NCI-H524 treated with DMSO at 0.1 percent for 48 hours (cell line): ENCODE measurements at regions not wholly inside any gene's neighbourhood (a gene's known extent, or its start where the extent isn't known, plus 50 kb on each side); places are given as distances from the start of the nearest gene placed in this dataset.

Experiments
- DNase-seq: peaks from one replicate; lab custom pipeline; 2025; lab: John Stamatoyannopoulos, UW

GRCh38 chr16:50469121-50469743 lies 79.0 kb upstream of the NKD1 start:
- no peak for DNase-seq

GRCh38 chr16:50468749-50469078 lies 79.5 kb upstream of the NKD1 start:
- DNase-seq = no peak

- DNase-seq = peak; percentile 69
Observed at GRCh38 chr16:50467943-50468748, 80.0 kb upstream of the NKD1 start.

DNA sequence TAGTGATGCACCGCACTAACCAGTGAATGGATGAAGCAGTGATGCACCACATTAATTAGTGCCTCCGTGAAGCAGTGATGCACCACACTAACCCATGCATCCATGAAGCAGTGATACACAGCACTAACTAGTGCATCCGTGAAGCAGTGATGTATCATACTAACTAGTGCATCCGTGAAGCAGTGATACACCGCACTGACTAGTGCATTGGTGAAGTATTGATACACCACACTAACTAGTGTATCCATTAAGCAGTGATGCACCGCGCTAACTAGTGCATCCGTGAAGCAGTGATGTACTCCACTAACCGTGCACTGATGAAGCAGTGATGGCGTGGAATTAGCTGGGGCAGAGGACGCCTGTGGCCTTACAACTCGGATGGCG lies 80.6 kb upstream of the NKD1 start:
- no peak for DNase-seq

DNA sequence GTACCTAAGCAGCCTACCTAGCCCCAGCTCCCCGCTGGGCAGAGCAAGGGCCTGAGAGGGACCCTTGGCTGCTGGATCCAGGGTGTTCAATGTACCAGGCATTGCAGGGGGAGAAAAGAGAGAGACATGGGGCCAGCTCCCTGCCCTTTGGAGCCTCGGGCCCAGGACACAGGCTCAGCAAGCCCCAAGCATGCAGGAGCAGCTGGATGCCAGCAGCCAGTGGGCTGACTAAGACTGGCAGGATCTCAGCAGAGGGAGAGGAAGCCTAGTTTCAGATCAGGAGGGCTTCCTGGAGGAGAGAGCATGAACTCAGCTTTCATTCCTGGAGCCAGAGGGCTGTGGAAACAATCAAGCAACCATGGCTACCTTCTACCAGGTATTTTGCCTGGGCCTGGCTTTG lies 82.0 kb upstream of the NKD1 start:
- no peak for DNase-seq

GRCh38 chr16:50464325-50465290 lies 83.6 kb upstream of the NKD1 start:
- DNase-seq = no peak

- DNase-seq = no peak
Observed at GRCh38 chr16:50463581-50464324, 84.4 kb upstream of the NKD1 start.

DNA sequence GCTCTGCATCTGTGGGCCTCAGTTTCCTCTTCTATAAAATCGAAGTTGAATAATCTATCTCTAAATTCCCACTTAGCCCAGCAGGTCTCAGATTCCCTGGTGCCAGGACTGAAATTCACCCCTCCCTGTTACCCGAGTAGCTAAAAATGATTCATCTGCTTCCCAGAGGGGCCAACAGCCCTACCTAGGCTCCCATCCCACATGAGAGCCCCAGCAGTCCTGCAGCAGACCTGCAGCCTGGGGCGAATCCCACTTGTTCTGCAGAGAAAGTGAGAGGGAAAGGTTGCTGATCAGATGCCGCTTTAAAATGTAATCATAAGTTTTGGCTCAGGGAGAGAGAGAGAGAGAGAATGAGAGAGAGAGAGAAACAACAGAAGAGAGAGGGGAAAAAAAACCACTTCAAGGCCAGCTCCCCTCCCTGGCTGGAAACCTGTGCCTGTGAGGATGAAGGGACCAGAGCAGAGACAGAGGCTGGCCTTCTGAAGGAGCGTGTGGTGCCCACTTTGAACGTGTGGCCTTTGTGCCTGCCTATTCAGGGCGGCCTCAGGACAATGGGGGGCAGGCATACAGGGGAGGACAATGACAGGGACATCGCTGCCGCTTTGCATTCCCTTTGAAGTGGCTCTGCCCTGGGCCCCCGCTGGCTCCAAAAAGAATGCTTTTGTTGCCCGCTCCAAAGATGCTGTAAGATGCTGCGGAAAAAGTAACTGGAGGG lies 85.2 kb upstream of the NKD1 start:
- DNase-seq = no peak

DNA sequence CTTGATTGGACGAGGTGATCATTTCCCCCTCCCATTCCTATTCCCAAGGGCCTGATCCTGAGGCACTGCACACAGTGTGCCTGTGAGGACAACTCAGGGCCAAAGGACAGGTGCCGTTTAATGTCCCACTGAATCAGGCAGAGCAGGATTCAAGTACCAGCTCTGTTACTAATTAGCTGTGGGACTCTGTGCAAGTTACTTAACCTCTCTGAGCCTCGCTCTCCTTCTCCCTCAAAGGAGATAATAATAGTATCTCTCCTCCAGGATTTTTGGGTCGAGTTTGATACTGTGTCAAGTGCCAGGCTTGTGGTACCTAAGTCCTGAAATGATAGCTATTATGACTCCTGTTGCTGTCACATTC lies 86.8 kb upstream of the NKD1 start:
- no peak for DNase-seq

DNA sequence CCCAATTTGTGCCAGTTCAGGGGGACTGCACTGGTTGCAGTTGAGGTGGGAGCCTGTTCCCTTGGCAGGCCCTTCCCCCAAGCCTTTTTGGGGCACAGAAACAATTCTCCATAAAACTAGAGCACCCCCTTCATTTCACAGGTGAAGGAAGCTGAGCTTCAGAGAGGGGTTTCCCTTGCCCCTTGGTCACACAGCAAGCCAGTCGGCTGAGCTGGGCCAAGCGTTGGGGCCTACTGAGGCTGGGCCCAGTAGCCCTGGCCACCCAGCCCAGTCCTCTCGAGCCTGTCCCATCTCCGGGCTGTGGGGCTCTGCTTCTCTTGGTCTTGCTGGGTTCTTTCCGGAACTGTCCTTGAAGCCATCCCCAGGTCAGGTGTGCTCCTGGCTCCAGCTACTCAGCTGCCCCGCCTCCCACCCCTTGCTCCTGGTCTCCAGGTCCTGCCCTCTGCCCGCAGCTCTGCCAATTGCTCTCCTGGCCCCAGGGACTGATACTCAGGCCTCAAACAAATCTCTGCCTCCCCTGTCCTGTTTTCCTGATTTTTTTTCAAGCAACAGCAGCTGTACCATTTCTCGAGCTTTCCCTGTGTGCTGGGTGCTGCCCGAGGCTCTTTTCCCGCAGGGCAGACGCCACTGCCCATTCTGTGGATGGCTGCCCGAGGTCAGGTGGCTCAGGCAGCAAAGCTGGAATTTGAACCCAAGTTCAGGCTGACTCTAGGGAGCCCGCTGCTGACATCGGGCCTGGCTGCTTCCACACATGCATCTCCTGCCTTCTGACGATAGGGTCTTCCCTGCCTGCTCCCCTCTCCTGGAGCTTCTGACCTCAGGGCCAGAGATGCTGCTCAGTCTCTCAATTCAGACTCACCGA lies 87.4 kb upstream of the NKD1 start:
- DNase-seq = no peak

DNA sequence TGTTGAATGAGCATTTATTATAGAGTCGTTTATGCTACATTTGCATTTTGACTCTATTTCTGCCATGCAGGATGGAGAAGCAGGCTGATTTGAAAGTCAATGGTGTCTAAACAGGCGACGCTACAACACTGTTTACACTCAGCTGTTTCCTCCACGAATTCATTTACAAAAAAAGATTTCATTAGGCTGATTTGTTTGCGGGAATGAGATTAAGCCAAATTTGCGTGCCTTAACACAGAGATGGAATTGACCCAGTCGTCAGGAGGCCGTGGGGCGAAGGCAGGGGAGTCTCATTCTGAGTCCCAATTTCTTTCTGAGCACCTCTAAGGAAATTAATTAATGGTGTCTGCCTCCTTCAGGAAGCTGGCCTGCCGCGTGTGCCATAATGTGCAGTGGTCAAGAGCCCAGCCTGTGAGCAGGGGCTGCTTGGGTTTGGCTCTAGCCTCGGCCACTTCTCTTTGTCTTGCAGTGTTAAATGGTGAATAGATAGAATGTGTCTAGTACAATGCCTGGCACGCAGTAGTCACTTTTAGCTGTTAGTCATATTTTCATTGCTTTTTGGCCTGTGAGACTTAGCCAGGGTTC lies 88.6 kb upstream of the NKD1 start:
- no peak for DNase-seq

DNA sequence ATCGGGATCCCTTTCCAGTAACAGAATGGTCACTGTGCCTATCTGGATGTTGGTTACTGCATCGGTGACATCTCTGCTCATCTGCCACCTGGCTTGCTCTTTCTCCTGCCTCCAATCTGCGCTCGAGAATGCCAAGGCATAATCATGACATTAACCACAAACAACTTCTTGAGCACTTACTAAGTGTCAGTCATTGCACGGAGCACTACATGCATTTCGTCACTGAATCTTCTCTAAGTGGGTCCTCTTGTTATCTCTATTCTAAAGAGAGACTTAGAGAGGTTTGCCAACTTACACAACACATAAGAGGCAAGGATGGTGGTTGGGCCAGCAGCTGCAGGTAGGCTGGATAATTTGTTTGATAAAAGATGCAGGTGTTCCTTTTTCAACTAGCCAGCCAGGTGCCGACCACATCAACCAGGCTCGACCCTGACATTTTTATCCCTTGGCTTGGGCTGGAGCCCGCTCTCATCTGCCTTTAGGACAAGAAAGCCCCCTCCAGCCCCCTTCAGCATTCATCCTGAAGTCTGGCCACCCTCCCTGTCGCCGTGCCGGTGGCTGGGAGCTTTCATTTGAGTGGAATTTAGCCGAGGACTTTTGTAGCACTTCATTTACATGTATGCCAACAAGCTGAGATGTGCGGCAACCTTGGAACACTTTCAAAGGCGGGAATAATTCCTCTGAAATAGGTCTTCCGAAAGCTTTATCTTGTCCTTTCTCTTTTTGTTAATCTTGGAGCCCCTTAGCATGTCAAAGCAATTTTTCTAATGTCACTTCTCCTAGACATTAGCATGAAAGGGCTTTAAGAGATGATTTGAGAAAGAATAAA lies 89.3 kb upstream of the NKD1 start:
- DNase-seq = no peak

DNA sequence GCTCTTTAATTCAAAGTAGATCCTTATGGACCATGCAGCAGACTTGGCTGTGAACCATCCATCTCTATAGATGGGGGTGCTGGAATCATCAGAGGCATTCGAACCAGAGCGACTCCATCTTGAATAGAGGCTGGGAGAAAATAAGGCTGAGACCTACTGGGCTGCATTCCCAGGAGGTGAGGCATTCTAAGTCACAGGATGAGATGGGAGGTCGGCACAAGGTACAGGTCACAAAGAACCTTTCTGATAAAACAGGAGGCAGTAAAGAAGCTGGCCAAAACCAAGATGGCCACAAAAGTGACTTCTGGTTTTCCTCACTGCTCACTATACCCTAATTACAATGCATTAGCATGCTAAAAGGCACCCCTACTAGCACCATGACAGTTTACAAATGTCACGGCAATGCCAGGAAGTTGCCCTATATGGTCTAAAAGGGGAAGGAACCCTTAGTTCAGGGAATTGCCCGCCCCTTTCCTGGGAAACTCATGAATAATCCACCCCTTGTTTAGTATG lies 89.2 kb upstream of the BRD7 start:
- DNase-seq = no peak

- no peak for DNase-seq
Observed at GRCh38 chr16:50457423-50457822, 88.6 kb upstream of the BRD7 start.

DNA sequence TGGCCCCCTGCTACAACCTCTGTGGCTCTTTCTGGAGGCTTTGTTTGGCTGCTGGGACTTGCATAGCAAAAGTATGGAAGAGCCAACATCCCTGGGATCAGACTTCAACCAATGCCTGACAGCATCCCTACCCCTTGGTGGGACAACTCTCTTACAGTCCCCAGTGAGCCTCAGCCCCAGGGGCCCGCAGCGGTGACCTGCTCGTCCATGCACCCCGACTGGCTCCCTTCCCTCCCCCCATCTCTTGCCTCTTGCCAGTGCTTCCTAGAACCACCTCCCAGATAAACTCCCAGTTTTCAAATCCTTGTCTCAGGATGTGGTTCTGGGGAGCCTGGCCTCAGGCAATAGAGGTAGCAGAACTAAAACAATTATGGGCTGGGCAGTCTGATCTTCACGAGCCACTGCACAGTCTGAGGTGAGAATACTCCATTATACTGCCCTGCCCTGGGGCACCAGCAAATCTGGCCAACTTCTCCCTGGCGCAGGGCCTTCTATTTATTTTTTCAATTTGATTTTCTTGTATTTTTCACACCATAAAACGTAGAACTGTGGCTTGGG lies 86.6 kb upstream of the BRD7 start:
- no peak for DNase-seq

- no peak for DNase-seq
Observed at GRCh38 chr16:50453446-50453845, 84.7 kb upstream of the BRD7 start.

- no peak for DNase-seq
Observed at GRCh38 chr16:50451951-50452508, 83.2 kb upstream of the BRD7 start.

DNA sequence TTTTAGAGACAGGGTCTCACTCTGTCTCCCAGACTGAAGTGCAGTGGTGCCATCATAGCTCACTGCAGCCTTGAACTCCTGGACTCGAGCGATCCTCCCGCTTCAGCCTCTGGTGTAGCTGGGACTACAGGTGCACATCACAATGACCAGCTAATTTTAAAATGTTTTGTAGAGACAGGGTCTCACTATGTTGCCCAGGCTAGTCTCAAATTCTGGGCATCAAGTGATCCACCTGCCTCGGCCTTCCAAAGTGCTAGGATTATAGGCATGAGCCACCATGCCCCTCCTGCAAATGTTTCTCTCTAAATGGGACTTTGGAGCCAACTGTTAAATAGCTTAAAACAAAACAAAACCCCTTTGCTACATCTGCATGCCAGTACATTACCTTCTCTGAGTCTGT lies 82.2 kb upstream of the BRD7 start:
- DNase-seq = no peak
